ACC112 (cell line): ENCODE measurements at regions not wholly inside any gene's neighbourhood (a gene's known extent, or its start where the extent isn't known, plus 50 kb on each side); places are given as distances from the start of the nearest gene placed in this dataset.

Experiments used
- H2AFZ ChIP-seq: fragments of 200-600 bp; sonication (generic); one replicate; pipeline ENCODE4 v1.6.0; 2017; ENCODE audit warnings: antibody characterized with exemption, low read length; ENCODE audit not compliant: unreplicated experiment
- H3K27ac ChIP-seq: fragments of 200-600 bp; sonication (generic); 2 replicates; pipeline ENCODE4 v1.5.1; 2014; ENCODE audit warnings: low read depth, mild to moderate bottlenecking, antibody characterized with exemption, low read length, moderate library complexity
- H3K27me3 ChIP-seq: fragments of 200-600 bp; sonication (generic); 2 replicates; pipeline ENCODE4 v1.6.1; 2014; ENCODE audit warnings: mild to moderate bottlenecking, antibody characterized with exemption, low read length, moderate library complexity, mixed read lengths; ENCODE audit not compliant: insufficient read depth
- H3K36me3 ChIP-seq: fragments of 200-600 bp; sonication (generic); 2 replicates; pipeline ENCODE4 v1.6.1; 2016; ENCODE audit warnings: mild to moderate bottlenecking, antibody characterized with exemption, low read length, moderate library complexity, mixed read lengths; ENCODE audit not compliant: insufficient read depth
- H3K4me1 ChIP-seq: fragments of 200-600 bp; sonication (generic); one replicate; pipeline ENCODE4 v1.6.1; 2016; ENCODE audit warnings: low read length, mixed read lengths; ENCODE audit not compliant: insufficient read depth, unreplicated experiment, control insufficient read depth
- H3K4me3 ChIP-seq: fragments of 200-600 bp; sonication (generic); 2 replicates; pipeline ENCODE4 v1.5.1; 2014; ENCODE audit warnings: mild to moderate bottlenecking, low read depth, low read length
- H3K79me2 ChIP-seq: fragments of 200-600 bp; sonication (generic); one replicate; pipeline ENCODE4 v1.6.0; 2016; ENCODE audit warnings: low read length; ENCODE audit not compliant: control insufficient read depth, unreplicated experiment, insufficient read depth

DNA sequence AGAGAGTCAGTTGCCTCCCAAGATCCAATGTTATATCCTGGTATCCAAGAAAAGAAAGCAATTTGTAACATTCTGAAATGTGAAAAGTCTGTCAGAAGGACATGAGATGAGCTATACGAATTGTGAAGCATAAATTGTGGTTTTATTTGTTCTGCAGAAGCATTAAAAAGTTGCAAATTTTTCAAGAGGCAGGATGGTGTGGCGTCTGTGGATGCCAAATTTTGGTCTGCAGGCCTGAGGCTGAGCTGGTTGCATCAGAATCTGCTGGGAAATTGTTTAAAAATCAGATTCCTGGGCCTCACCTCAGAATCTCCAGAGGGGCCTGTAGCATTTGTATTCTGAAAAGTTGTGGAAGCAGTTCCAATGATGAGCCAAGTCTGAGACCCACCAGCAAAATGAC lies 284.7 kb downstream of the NUAK1 start:
- no peaks in the 10 kb centered on the region for H3K36me3 ChIP-seq
- no peak overlapping the region for H3K4me3 ChIP-seq
- H3K79me2 ChIP-seq: no peaks in the 10 kb centered on the region
- H3K4me1 ChIP-seq: no peaks in the 10 kb centered on the region
- H2AFZ ChIP-seq: no peak overlapping the region
- H3K27me3 ChIP-seq: no peaks in the 10 kb centered on the region
- no peak overlapping the region for H3K27ac ChIP-seq

DNA sequence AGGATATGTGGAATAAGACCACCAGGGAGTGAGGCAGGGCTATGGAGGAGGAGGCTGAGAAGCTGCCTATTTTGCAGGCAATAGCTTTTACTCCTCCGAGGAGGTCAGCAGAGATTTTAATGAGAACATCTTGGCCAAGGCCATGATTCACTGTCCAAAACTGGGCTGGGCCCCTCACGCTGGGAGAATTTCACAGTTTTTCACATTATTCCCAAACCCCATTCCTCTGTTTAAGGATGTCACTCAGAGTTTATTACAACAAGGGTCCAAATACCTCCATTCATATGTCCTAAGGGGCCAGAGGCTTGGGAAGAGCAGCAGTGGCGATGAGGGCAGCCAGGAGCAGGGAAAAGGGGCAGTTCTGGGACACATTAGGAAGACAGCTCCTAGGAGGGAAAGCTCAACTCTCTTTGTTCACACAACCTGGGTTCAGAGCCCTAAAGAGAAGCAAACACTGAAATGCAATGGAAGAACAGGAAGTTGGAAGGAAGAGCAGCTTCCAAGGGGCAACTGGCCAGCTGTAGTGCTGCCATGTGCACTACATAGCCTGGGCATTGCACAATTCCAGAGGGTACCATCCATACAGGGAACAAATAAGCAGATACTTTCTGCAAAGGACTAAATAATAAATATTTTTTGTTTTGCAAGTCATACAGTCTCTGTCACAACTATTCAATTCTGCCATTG lies 283.2 kb downstream of the NUAK1 start:
- H3K27ac ChIP-seq: no peak overlapping the region
- H3K4me1 ChIP-seq: no peaks in the 10 kb centered on the region
- H3K4me3 ChIP-seq: no peak overlapping the region
- no peak overlapping the region for H2AFZ ChIP-seq
- no peaks in the 10 kb centered on the region for H3K27me3 ChIP-seq
- H3K36me3 ChIP-seq: no peaks in the 10 kb centered on the region
- no peaks in the 10 kb centered on the region for H3K79me2 ChIP-seq

DNA sequence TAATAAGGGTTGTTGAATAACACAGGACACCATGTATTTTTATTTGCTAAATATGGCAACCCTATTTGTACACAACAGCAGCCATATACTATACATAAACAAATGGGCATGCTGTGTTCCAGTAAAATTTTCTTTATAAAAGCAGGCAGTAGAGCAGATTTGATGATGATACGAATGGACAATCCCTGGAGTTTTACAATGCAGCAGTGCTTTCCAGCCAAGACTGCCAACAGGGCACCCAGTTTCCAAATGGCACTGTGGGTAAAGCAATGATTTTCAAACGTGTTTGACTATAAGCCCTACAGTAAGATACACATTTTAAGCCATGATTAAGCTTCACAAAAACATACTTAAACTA lies 282.7 kb downstream of the NUAK1 start:
- Histone ChIP-seq H3K27me3 (no peaks in the 10 kb centered on the region), H3K4me1 (no peaks in the 10 kb centered on the region), H3K36me3 (no peaks in the 10 kb centered on the region), H2AFZ (no peak overlapping the region), H3K27ac (no peak overlapping the region), H3K79me2 (no peaks in the 10 kb centered on the region), H3K4me3 (no peak overlapping the region)

DNA sequence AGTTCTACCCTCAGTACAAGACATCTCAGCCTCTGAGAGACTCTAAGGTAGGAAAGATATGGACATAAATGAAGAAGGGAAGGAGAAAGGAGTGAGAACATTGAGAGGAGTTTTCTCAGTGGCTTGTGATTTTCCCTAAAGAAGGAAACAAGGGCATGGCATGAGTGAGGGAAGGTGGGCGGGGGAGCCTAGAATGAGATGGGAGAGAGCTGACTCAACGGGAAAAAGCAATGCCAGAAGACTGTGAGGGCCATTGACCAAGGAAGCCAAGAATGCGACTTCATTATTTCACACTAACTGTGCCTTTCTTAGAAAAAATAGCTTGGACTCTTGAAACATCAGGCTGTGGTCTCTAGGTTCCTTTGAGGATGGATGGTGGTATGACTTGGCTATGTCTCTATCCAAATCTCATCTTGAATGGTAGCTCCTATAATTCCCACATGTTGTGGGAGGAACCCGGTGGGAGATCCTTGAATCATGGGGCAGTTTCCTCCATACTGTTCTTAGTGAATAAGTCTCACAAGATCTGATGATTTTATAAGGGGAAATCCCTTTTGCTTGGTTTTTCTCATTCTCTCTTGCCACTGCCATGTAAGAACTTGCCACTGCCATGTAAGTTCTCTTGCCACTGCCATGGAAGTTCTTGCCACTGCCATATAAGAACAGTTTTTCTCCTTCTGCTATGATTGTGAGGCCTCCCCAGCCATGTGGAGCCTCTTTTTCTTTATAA lies 279.6 kb downstream of the NUAK1 start:
- no peaks in the 10 kb centered on the region for H3K36me3 ChIP-seq
- no peaks in the 10 kb centered on the region for H3K79me2 ChIP-seq
- H2AFZ ChIP-seq: no peak overlapping the region
- no peaks in the 10 kb centered on the region for H3K27me3 ChIP-seq
- H3K4me3 ChIP-seq: no peak overlapping the region
- peaks cover 4% of the 10 kb centered on the region for H3K4me1 ChIP-seq
- H3K27ac ChIP-seq: no peak overlapping the region

DNA sequence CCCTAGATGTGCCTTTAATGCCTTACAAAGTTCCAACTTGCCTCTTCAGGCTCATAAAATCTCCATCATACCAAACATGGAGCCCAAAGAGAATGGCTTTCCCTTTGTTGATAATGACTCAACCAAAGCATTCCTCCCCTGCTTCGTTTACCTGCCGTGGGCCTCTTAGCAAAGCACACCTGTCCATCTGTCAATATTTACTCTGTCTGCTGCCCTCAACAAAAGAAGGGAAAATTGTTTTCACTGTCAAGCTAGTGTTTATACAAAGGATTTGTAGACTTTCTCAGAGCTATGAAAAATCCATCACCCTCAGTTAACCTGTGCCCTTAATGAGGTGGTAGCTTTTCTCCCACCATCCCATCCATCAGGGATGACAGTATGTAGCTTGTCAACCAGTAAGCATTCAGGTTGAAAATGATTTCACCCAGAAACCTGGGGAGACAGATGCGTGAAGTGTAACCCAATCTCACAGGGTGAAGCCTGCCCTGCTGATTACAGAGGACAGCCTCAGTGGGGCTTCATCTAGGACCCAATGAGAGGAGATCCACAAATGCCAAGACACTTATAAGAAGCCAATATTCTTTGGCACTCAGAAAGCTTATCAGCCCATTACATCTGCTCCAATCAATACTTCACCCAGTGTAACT lies 278.1 kb downstream of the NUAK1 start:
- Histone ChIP-seq H3K27ac (no peak overlapping the region), H3K27me3 (no peaks in the 10 kb centered on the region), H3K36me3 (no peaks in the 10 kb centered on the region), H2AFZ (no peak overlapping the region), H3K4me3 (no peak overlapping the region), H3K4me1 (peaks cover 4% of the 10 kb centered on the region), H3K79me2 (no peaks in the 10 kb centered on the region)

DNA sequence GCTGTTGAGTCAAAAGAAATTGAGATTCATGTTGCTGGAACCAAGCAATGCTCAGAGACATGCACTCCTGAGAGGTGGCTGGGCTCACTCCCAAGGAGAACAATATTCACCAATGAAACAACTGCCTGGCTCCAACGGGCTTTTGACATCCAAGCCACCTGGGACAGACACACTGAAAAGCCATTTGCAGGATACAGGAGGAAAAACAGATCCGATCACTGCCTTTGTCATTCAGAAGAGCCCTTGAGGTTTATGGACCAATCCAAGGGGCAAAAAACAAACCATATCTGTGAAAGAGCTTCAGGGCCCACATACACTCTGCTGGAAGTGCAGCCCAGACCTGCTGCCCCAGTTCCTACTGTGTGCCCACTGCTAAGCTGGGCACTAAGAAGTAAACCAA lies 277.5 kb downstream of the NUAK1 start:
- H3K79me2 ChIP-seq: no peaks in the 10 kb centered on the region
- H3K27me3 ChIP-seq: no peaks in the 10 kb centered on the region
- no peak overlapping the region for H3K4me3 ChIP-seq
- no peak overlapping the region for H2AFZ ChIP-seq
- H3K36me3 ChIP-seq: no peaks in the 10 kb centered on the region
- no peak overlapping the region for H3K27ac ChIP-seq
- peaks cover 4% of the 10 kb centered on the region for H3K4me1 ChIP-seq

DNA sequence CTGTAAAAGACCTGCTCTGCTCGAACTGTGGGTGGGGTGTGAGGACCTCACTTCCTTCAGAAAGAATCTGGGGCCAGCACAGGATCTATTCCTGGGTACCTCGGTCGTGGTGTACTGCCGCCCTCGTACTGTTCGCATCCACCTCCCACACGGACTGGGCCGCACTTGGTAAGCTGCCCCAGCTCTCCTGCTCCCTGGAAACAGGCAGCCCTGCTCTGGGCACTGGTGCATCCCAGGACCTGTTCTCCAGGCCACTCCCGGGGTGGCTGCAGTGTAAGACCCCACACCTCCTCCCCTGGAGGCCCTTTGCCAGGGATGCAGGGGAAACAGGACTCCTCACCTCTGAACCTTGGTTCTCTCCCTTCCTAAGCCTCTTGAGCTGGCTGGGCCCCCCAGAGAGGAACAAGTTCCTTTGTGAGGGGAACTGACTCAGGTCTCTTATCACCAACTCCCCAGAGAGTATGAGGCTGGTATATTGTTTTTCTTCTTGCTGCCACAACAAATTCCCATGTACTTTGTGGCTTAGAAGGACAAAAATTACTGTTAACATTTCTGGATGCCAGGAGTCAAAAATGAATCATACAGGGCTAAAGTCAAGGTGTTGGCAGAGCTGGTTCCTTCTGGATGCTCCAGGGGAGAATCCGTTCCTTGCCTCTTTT lies 276.5 kb downstream of the NUAK1 start:
- Histone ChIP-seq H3K27ac (no peak overlapping the region), H3K4me3 (no peak overlapping the region), H3K4me1 (peaks cover 4% of the 10 kb centered on the region), H3K36me3 (no peaks in the 10 kb centered on the region), H3K27me3 (no peaks in the 10 kb centered on the region), H3K79me2 (no peaks in the 10 kb centered on the region), H2AFZ (no peak overlapping the region)

DNA sequence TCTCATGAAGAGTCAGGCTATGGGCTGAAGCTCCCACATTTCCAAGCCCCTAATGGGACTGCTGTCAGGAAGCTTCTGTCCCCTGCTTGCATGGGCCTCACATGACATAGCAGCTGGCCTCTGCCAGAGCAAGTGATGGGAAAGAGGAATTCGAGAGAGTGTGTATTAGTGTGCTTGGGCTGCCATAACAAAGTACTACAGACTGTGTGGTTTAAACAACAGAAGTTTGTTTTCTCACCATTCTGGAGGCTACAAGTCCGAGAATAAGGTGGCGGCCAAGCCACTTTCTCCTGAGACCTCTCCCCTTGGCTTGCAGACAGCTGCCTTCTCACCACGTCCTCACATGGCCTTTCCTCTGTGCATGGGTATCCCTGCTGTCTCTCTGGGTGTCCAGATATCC lies 274.4 kb downstream of the NUAK1 start:
- no peaks in the 10 kb centered on the region for H3K36me3 ChIP-seq
- peaks cover 4% of the 10 kb centered on the region for H3K4me1 ChIP-seq
- no peak overlapping the region for H2AFZ ChIP-seq
- H3K27ac ChIP-seq: no peak overlapping the region
- no peaks in the 10 kb centered on the region for H3K27me3 ChIP-seq
- H3K4me3 ChIP-seq: no peak overlapping the region
- no peaks in the 10 kb centered on the region for H3K79me2 ChIP-seq

DNA sequence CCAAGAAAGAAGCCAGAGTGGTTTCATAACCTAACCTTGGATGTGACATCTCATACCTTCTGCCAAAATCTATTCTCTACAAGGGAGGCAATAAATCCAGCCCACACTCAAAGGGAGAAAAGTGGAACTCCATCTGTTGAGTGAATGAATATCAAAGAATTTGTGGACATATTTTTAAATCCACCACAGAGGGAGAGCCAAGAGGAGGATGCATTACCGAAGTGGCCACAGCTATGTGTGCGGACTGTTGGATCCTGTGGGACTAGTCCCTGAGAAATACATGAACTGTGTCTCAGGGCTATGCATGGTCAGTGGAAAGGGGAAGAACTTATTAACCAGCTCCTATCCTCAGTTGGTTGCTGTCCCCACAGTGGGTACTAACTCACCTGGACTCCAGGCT lies 273.9 kb downstream of the NUAK1 start:
- Histone ChIP-seq H2AFZ (no peak overlapping the region), H3K4me3 (no peak overlapping the region), H3K79me2 (no peaks in the 10 kb centered on the region), H3K27me3 (no peaks in the 10 kb centered on the region), H3K36me3 (no peaks in the 10 kb centered on the region), H3K27ac (no peak overlapping the region), H3K4me1 (peaks cover 4% of the 10 kb centered on the region)

DNA sequence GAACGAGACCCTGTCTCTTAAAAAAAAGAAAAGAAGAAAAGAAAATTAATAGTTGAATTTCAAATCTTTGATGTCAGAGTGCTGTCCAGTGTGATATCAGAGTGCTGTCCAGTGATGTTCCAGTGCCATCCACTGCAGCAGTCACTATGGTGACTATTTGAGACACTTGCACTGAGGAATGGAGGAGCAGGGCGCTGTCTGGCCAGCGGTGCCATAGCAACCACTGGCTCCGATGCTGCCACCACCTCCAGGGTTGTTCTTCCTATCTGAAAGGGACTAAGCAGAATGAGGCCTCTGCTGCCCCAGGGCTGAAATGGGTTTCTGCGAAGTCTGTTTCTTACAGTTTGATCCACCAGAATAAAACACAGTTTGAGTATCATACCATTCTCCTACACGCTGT lies 272.9 kb downstream of the NUAK1 start:
- Histone ChIP-seq H3K4me3 (no peak overlapping the region), H3K36me3 (no peaks in the 10 kb centered on the region), H3K4me1 (peaks cover 4% of the 10 kb centered on the region), H3K27me3 (no peaks in the 10 kb centered on the region), H3K79me2 (no peaks in the 10 kb centered on the region), H2AFZ (no peak overlapping the region), H3K27ac (no peak overlapping the region)
